ENCODE measurements at regions not wholly inside any gene's neighbourhood (a gene's known extent, or its start where the extent isn't known, plus 50 kb on each side); places are given as distances from the start of the nearest gene placed in this dataset.
"Not testable (repeated sequence)": the region's sequence is repeated elsewhere in the genome, so short reads cannot be mapped to it uniquely, and the experiment has no call there.

DNA sequence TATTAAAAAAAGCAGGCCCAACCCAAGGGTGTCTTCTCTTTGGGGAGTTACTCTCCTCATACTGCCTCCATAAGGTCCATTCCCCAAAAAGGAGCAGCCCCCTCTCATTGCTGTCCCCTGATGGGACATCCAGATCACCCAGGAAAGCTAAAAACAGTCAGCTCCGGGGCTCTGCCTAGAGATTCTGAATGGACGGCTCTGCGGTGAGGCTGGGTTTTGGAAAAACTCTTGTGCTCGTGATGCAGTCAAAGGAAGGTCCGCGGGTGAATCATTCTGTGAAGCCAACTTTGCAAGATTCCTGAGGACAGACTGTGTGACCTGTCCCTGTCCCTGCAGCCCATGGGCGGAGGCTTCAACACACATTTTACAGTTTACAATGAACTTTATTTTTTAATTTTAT lies 351.5 kb downstream of the TYW1 start:
- Histone ChIP-seq H3K4me1 (no peaks in the 10 kb centered on the region), H3K27me3 (ENCODE audit: low read depth) (no peaks in the 10 kb centered on the region), H3K9me3 (no peaks in the 10 kb centered on the region), H3K4me3 (no peak overlapping the region), H3K27ac (no peak overlapping the region), H3K36me3 (no peaks in the 10 kb centered on the region)
- DNase-seq (no peak), ATAC-seq (no peak)
- no peak for TF ChIP-seq CTCF (IDR thresholded peaks at IDR 0.05)
- intact Hi-C loops (cut with DNase I): no loop called here

DNA sequence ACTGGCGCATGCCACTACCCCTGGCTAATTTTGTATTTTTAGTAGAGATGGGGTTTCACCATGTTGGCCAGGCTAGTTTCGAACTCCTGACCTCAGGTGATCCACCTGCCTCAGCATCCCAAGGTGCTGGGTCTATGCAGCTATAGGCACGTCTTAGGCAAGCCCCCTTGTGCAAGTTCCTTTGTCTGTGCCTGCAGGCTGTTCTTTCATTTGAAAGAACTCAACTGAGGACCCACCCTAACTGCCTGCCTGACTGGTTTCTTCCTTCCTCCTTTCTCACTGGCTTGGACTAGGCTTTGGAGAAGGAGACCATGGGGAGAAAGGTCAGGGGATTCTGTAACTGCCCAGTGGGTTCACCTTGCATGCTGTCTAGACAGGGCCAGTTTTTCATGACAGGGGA lies 361.0 kb downstream of the TYW1 start:
- H3K27me3 ChIP-seq (ENCODE audit: low read depth); H3K36me3 ChIP-seq; H3K4me1 ChIP-seq; DNase-seq; H3K27ac ChIP-seq; H3K4me3 ChIP-seq; intact Hi-C loops (cut with DNase I); ATAC-seq: not testable (repeated sequence)
- peaks cover 16% of the 10 kb centered on the region for H3K9me3 ChIP-seq

DNA sequence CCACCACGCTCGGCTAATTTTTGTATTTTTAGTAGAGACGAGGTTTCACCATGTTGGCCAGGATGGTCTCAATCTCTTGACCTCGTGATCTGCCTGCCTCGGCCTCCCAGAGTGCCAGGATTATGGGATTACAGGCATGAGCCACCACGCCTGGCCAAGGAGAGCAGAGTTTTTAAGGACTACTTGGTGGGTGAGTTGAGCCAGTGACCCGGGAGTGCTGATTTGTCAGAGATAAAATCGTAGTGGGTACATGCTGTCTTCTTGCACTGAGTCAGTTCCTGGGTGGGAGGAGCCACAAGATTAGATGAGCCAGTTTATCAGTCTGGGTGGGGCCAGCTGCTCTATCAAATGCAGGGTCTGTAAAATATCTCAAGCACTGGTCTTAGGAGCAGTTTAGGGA lies 361.7 kb downstream of the TYW1 start:
- H3K9me3 ChIP-seq: peaks cover 16% of the 10 kb centered on the region
- H3K4me3 ChIP-seq; H3K4me1 ChIP-seq; intact Hi-C loops (cut with DNase I); DNase-seq; ATAC-seq; H3K27me3 ChIP-seq (ENCODE audit: low read depth); H3K27ac ChIP-seq; H3K36me3 ChIP-seq: not testable (repeated sequence)

DNA sequence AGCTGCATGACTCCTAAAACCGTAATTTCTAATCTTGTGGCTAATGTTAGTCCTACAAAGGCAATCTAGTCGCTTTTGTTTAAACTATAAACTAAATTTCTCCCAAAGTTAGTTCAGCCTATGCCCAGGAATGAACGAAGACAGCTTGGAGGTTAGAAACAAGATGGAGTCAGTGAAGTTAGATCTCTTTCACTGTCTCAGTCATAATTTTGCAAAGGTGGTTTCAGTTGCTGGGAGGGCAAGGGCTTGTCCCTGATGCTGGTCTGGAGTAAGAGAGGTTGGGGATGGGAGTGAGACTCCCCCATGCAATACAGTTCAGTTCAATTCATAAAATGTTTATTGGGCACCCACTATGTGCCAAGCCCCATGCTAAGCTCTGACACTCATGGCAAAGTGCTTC lies 362.1 kb downstream of the TYW1 start:
- intact Hi-C loops (cut with DNase I); H3K27ac ChIP-seq; H3K4me1 ChIP-seq; H3K4me3 ChIP-seq; DNase-seq; H3K36me3 ChIP-seq; ATAC-seq; H3K27me3 ChIP-seq (ENCODE audit: low read depth): not testable (repeated sequence)
- peaks cover 16% of the 10 kb centered on the region for H3K9me3 ChIP-seq

DNA sequence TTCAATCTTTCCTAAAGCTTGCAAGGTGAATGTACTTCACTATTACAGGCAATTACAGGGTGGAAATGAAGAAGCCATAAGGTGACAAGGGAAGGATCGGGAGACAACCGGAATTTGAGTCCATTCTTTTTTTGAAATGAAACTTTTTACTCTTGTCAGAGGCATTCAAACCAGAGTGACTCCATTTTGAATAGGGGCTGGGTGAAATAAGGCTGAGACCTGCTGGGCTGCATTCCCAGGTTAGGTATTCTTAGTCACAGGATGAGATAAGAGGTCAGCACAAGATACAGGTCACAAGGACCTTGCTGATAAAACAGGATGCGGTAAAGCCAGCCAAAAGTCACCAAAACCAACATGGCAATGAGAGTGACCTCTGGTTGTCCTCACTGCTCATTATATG lies 363.3 kb downstream of the TYW1 start:
- TF ChIP-seq CTCF (IDR thresholded peaks at IDR 0.05): no peak
- no peak overlapping the region for H3K4me3 ChIP-seq
- H3K9me3 ChIP-seq: peaks cover 16% of the 10 kb centered on the region
- H3K27me3 ChIP-seq (ENCODE audit: low read depth): no peaks in the 10 kb centered on the region
- no peaks in the 10 kb centered on the region for H3K36me3 ChIP-seq
- DNase-seq: no peak
- ATAC-seq: no peak
- no peaks in the 10 kb centered on the region for H3K4me1 ChIP-seq
- intact Hi-C loops (cut with DNase I): no loop called here
- H3K27ac ChIP-seq: no peak overlapping the region

GRCh38 chr7:67361150-67361549 lies 364.5 kb downstream of the TYW1 start:
- no peak for TF ChIP-seq CTCF (IDR thresholded peaks at IDR 0.05)
- H3K27me3 ChIP-seq (ENCODE audit: low read depth): no peaks in the 10 kb centered on the region
- H3K27ac ChIP-seq: no peak overlapping the region
- DNase-seq: no peak
- intact Hi-C loops (cut with DNase I): no loop called here
- H3K4me1 ChIP-seq: no peaks in the 10 kb centered on the region
- no peak for ATAC-seq
- H3K36me3 ChIP-seq: no peaks in the 10 kb centered on the region
- H3K4me3 ChIP-seq: no peak overlapping the region
- peaks cover 16% of the 10 kb centered on the region for H3K9me3 ChIP-seq

- DNase-seq: no peak
- no peak for TF ChIP-seq CTCF (IDR thresholded peaks at IDR 0.05)
- intact Hi-C loops (cut with DNase I): no loop called here
- Histone ChIP-seq H3K4me3 (no peak overlapping the region), H3K27ac (no peak overlapping the region), H3K9me3 (no peaks in the 10 kb centered on the region), H3K36me3 (no peaks in the 10 kb centered on the region), H3K4me1 (no peaks in the 10 kb centered on the region), H3K27me3 (ENCODE audit: low read depth) (no peaks in the 10 kb centered on the region)
- no peak for ATAC-seq
Observed at GRCh38 chr7:67364441-67365017, 367.9 kb downstream of the TYW1 start.

Measured in lower lobe of right lung (tissue), 2 donors.